Epithelial cell of esophagus (primary cell): ENCODE measurements at regions not wholly inside any gene's neighbourhood (a gene's known extent, or its start where the extent isn't known, plus 50 kb on each side); places are given as distances from the start of the nearest gene placed in this dataset.

Experiments
- DNase-seq: peaks from one replicate; pipeline ENCODE4 v3.0.0; 2010; ENCODE audit warnings: low read depth
- H3K4me3 ChIP-seq: 2 replicates; pipeline ENCODE4 v1.5.1; 2011; ENCODE audit warnings: mild to moderate bottlenecking, low read length, control low read depth
- TF ChIP-seq, protein P1 (sequence below): IDR thresholded peaks from 2 replicates; pipeline ENCODE4 v1.5.1; 2011; ENCODE audit warnings: low read depth, mild to moderate bottlenecking, low read length, control low read depth, inconsistent platforms; ENCODE audit not compliant: insufficient read depth; ENCODE audit errors: missing control alignments

DNA sequence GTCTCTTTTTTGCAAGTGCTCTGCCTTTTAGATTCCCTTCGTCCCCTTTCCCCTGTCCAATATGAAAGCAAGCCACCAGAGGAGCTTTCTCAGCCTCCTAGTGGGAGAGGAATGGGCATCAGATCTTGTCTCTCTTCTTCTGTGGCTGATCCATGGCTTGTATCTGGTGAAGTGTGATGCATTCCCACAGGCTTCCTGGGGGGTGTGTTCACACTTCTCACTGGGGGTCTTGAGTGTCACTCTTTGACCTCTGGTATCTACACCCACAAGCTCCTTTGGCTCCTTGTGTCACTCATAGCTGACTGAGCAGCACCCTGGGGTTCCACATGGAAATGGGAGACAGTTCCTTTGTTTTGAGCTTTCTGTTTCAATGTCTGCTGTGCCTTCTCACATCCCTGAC, 411.5 kb downstream of the GADD45G start:
- no peak for DNase-seq

DNA sequence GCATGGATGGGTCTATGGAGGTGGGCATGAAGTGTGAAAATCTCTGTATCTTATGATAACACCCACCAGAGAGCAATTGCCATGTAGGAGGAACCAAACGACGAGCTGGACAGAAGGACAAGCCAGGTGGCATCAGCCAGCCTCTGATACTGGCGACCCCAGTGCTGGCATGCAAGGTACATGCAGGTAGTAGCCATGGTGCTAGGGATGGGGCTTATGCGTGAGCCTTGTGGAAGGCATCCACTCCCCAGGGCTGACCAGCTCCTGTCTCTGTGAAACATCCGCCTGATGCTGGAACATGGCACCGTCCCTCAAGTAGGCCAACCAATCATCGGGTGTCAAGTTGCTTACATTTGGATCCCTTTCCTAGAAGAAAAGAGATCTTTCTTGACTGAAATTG, 412.9 kb downstream of the GADD45G start:
- no peak for DNase-seq
- H3K4me3 ChIP-seq, result no peak overlapping the region
- TF ChIP-seq, protein P1, sequence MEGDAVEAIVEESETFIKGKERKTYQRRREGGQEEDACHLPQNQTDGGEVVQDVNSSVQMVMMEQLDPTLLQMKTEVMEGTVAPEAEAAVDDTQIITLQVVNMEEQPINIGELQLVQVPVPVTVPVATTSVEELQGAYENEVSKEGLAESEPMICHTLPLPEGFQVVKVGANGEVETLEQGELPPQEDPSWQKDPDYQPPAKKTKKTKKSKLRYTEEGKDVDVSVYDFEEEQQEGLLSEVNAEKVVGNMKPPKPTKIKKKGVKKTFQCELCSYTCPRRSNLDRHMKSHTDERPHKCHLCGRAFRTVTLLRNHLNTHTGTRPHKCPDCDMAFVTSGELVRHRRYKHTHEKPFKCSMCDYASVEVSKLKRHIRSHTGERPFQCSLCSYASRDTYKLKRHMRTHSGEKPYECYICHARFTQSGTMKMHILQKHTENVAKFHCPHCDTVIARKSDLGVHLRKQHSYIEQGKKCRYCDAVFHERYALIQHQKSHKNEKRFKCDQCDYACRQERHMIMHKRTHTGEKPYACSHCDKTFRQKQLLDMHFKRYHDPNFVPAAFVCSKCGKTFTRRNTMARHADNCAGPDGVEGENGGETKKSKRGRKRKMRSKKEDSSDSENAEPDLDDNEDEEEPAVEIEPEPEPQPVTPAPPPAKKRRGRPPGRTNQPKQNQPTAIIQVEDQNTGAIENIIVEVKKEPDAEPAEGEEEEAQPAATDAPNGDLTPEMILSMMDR, result no peak

More for the DNA sequence above, 411.5 kb downstream of the GADD45G start:
- TF ChIP-seq, protein P1, result no peak
- H3K4me3 ChIP-seq, result no peak overlapping the region

DNA sequence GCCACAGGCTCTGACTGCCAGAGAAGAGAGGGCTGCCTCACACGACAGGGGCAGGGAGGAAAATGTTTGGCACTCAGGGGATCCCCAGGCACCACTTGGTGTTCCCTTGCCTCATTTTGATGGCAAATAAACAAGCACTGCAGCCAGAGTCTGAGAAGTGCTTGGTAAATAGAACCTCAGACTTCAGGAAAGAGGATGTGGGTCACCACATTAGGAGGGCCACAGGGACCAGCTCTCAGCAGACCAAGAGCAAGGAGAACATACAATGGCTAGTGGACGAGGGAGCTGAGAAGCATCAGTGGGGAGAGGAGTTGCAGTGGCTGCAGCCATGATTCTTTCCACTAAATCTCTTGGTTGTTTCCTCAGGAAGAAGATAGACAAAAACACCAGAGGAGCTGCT, 413.9 kb downstream of the GADD45G start:
- no peak for DNase-seq
- TF ChIP-seq, protein P1, result no peak
- H3K4me3 ChIP-seq, result no peak overlapping the region

DNA sequence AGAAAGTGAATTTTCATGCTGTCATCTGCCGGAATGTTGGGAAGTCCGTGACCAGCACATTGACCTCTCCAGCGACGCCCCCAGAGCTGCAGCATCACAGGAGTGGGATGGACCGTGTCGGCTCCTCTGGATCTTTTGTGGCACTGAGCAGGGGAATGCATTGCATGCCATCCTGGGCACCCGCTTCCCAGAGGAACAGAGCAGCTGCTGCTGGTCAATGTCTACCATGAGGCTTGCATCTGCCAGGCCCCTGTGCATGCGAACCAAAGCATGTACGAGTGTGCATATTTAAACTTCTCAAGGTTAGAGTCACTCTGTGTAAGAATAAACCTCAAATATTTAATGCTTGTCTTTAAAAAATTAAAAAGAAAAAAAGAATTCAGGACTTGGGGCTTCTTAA, 414.8 kb downstream of the GADD45G start:
- no peak overlapping the region for H3K4me3 ChIP-seq
- TF ChIP-seq, protein P1, result no peak
- DNase-seq, result no peak

DNA sequence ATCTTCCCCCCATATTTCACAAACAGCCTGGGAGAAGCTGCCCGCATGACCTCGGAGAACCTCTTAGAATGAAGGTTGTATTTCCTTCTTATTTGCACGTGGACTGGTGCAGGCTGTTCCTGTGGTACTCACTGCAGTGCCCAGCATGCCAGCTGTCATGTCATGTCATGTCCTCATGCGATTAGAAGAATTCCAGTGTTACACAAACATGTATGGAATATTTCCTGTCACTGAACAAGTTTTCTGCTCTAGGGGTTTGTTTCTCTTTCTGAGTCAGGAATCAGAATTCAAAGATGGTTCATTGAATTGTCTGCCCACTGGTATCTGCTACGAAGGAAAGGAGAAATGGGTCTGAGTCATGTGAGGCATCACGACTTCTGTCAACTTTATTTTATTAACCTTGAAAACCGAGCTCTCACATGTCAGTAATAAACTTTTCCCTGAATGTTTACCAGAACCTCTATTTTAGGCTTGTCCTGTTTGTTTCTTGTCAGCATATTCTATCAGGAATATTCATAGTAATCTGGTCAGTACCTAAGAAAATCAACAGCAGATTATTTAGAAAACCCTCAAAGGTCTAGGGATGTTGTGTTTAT, 415.6 kb downstream of the GADD45G start:
- no peak overlapping the region for H3K4me3 ChIP-seq
- peak; percentile 95 for DNase-seq
- TF ChIP-seq, protein P1, result no peak

DNA sequence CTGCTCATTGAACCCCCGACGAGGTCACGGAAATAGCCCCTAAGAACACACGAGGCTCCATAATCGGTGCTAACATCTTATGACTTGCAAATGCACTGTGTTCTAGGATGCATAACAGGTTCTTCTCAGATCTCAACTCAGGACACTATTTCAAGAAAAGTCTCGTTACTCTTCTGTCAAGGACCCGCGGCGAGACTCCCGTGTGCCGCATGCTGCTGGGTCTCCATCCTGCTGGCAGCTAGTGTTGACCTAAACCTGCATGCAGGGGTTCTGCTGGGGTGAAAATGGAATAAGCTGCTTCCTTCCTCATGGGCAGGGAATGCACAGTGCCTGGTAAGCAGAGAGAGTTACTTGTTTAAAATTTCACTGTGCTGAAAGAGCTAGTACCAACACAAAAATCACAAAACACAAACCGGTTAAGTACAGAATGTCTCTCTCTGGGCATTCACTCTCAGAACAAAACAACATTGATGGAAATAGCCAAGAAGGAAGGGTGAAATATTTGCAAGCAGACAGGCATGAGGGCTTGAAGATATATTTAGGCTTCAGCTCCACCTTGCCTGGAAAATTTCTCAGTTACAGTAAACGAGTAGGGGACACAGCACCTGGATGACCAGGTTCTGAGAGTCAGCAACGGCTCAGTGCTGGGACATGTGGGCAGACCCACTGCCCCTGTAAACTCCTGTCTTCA, 416.5 kb downstream of the GADD45G start:
- no peak overlapping the region for H3K4me3 ChIP-seq
- no peak for DNase-seq
- TF ChIP-seq, protein P1, result no peak

DNA sequence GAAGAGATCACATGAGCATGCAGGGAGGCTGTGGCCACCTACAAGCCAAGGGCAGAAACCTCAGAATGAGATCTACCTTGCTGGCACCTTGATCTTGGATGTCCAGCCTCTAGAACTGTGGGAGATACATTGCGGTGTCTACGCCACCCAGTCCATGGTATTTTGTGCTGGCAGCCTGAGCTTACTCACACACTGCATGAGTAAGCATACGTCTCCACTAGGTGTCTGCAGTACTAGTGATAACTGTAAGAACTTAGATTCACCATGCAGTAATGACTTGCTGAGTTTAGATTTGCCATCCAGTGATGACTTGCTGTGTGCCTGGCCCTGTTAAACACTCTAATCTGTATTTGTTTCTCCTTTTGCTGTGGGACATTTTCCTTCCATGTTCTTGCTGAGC, 417.7 kb downstream of the GADD45G start:
- DNase-seq, result peak; percentile 80
- TF ChIP-seq, protein P1, result peak; percentile 22
- no peak overlapping the region for H3K4me3 ChIP-seq
